ENCODE measurements at regions not wholly inside any gene's neighbourhood (a gene's known extent, or its start where the extent isn't known, plus 50 kb on each side); places are given as distances from the start of the nearest gene placed in this dataset.

DNA sequence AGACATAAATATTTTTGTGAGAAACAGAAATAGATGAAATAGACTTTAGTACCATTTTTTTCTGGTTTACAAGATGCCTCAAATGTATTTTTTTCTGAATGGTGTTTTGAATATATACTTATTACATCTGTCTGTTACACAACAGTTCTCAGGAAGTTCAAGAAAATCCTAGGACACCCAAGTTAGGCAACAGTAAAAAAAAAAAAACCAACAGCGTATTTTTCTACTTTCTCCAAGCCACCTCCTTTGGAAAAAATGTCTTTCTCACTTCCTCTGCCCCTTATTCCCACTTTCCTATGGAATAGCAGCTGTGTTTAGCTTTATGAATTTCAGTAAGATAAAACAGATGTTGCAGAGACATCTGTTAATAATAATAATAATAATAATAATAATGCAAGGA lies 489.6 kb upstream of the KLF12 start:
- no peak overlapping the region for H3K4me3 ChIP-seq (ENCODE audit: low read length)
- TF ChIP-seq, protein P1, sequence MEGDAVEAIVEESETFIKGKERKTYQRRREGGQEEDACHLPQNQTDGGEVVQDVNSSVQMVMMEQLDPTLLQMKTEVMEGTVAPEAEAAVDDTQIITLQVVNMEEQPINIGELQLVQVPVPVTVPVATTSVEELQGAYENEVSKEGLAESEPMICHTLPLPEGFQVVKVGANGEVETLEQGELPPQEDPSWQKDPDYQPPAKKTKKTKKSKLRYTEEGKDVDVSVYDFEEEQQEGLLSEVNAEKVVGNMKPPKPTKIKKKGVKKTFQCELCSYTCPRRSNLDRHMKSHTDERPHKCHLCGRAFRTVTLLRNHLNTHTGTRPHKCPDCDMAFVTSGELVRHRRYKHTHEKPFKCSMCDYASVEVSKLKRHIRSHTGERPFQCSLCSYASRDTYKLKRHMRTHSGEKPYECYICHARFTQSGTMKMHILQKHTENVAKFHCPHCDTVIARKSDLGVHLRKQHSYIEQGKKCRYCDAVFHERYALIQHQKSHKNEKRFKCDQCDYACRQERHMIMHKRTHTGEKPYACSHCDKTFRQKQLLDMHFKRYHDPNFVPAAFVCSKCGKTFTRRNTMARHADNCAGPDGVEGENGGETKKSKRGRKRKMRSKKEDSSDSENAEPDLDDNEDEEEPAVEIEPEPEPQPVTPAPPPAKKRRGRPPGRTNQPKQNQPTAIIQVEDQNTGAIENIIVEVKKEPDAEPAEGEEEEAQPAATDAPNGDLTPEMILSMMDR (conservative IDR thresholded peaks at IDR 0.05; ENCODE audit: low read depth, low read length), result no peak
- DNase-seq (ENCODE audit: low read depth), result no peak

DNA sequence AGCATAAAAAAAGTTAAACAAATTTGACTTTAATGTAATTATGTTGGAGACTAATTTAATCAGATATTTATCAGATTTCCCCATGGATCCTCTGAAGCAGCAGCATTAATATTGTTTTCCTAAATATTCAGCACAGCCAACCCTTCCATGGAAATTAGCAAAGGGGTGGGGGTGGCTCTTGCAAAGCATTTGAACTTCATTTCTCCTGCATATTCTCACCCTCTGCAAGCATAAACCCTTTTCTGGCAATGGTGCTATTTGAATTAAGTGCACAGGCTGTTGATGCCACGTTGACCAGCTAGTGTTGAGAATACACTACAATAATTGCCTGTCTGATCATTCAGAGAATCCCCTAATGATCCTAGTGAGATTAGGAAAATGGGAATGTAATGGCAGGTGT lies 488.1 kb upstream of the KLF12 start:
- TF ChIP-seq, protein P1 (conservative IDR thresholded peaks at IDR 0.05; ENCODE audit: low read depth, low read length), result no peak
- H3K4me3 ChIP-seq (ENCODE audit: low read length), result no peak overlapping the region
- DNase-seq (ENCODE audit: low read depth), result no peak

DNA sequence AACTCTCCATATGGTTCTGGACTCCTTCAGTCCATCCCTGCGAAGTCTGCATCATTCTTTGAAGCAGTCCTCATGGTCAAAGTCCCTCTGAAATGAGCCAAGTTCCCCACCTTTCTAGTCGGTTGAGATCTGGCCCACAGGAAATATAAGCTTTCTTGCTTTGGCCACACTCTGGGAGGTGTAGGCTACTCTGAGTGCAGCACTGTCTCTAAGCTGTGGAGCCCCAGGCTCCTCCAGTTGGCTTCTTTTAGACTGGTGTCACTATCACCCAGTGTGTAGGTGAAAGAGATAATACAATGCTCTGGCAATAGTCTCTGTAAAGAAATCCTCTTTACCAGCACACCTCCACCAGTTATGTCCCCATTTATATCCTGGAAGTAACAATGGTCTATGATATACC lies 486.5 kb upstream of the KLF12 start:
- H3K4me3 ChIP-seq (ENCODE audit: low read length), result no peak overlapping the region
- no peak for DNase-seq (ENCODE audit: low read depth)
- TF ChIP-seq, protein P1 (conservative IDR thresholded peaks at IDR 0.05; ENCODE audit: low read depth, low read length), result no peak

DNA sequence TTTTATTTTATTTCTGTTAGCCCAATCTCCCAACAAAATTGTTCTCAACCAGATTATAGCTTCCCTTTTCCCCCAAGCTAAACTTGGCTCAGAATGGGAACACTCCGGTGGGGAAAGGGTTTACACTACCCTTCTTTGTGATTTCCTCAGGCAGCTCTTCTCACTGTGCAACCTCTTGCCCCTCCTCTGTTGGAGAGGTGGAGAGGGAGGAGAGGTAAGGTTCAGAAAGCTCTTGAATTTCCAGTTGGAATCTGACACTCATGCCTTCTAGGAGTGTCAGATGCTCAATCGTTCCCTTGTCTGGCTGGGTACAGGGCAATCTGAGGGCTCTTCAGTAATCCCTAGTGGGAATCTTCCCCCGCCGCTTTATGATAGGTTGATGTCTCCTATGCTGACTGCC lies 486.1 kb upstream of the KLF12 start:
- no peak for DNase-seq (ENCODE audit: low read depth)

DNA sequence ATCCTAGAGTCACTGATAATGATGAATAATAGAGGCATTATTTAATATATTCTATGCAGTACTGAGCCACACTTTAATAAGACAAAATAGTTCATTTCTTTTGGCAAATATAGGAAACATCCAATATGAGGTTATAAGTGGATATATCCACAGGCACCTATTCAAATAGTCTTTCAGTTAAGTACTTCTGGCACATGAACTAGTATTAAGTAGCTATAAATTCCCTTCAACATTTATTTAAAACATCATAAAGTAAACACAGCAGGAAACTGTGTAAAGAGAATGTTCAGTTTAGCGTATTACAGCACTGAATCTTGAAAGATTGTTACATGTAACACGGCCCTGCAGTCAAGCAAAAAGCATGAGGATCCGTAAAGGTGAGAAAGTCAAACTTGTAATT lies 463.3 kb upstream of the KLF12 start:
- no peak for DNase-seq (ENCODE audit: low read depth)
- TF ChIP-seq, protein P1 (conservative IDR thresholded peaks at IDR 0.05; ENCODE audit: low read depth, low read length), result no peak
- no peak overlapping the region for H3K4me3 ChIP-seq (ENCODE audit: low read length)

More for the DNA sequence above, 486.1 kb upstream of the KLF12 start:
- H3K4me3 ChIP-seq (ENCODE audit: low read length), result no peak overlapping the region
- TF ChIP-seq, protein P1 (conservative IDR thresholded peaks at IDR 0.05; ENCODE audit: low read depth, low read length), result no peak

DNA sequence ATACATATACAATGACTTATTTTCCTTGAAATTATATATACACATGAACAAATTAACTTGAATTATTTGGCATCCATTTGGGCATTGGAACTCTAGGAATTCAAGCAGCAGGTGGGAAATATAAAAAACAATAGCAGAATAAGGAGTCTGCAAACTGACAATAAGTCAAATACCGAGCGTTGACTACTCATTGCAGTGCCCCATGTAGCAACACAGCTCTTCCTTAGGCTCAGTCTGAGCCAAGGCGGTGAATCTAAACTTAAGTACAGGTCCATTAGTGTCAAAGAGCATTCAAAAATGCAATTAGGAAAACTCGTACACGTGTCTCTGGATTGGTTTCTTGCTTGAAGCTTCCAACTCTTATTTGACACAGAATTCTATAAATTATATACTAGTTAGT lies 462.5 kb upstream of the KLF12 start:
- H3K4me3 ChIP-seq (ENCODE audit: low read length), result no peak overlapping the region
- TF ChIP-seq, protein P1 (conservative IDR thresholded peaks at IDR 0.05; ENCODE audit: low read depth, low read length), result no peak
- DNase-seq (ENCODE audit: low read depth), result no peak

DNA sequence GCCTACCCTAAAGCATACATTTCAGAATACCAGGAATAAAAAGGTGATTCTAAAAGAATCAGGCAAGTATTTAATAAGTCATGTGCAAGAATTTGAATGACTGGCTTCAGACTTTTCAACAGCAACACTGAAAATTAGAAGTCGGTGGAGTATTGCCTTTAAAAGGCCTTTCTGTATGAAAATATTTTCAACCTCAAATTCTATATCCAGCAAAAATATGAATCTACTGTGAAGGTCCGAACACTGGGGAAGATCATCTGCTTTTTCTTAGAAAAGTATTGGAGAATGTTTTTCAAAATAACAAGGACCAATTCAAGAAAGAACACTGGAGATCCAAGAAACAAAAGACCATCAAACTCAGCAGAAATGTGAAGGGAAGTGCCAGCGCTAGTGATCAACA lies 459.5 kb upstream of the KLF12 start:
- DNase-seq (ENCODE audit: low read depth), result no peak
- no peak overlapping the region for H3K4me3 ChIP-seq (ENCODE audit: low read length)
- TF ChIP-seq, protein P1 (conservative IDR thresholded peaks at IDR 0.05; ENCODE audit: low read depth, low read length), result no peak

All from retinal pigment epithelial cell (primary cell).